IMR-90 (cell line): ENCODE measurements at regions not wholly inside any gene's neighbourhood (a gene's known extent, or its start where the extent isn't known, plus 50 kb on each side); places are given as distances from the start of the nearest gene placed in this dataset.

ENCODE experiments used
- ATAC-seq: fragments of 200-7000 bp; cut with Tn5 transposase; 2 replicates; pipeline ENCODE4 v1.9.1; 2020; ENCODE audit warnings: low read depth, mild to moderate bottlenecking, moderate library complexity
- BruUV-seq: library from RNA; stranded (reverse); fragments of 400-500 nt; replicated peaks from 2 replicates; lab custom pipeline; 2021; lab: Mats Ljungman, UMichigan
- CTCF ChIA-PET: fragments of 300-600 bp; formaldehyde crosslinking; extraction: SDS; loops from one replicate; lab custom pipeline; 2021; ENCODE audit warnings: antibody characterized with exemption; lab: Yijun Ruan, JAX
- POLR2A ChIA-PET: fragments of 300-600 bp; sonication (Branson Sonifier 250); formaldehyde crosslinking; loops from one replicate; lab custom pipeline; 2022; ENCODE audit warnings: antibody characterized with exemption; ENCODE audit not compliant: unreplicated experiment; lab: Charles Lee
- DNase-seq: peaks from one replicate; pipeline ENCODE4 v3.0.0; 2013
- H2AFZ ChIP-seq: replicated peaks from 2 replicates; pipeline ENCODE3; 2013; ENCODE audit warnings: low read length, mild to moderate bottlenecking; ENCODE audit not compliant: poor library complexity
- H2AK5ac ChIP-seq: 2 replicates; pipeline ENCODE4 v1.6.1; 2013; ENCODE audit warnings: low read depth, low read length, inconsistent platforms
- H2AK9ac ChIP-seq: replicated peaks from 2 replicates; pipeline ENCODE3; 2013; ENCODE audit warnings: mild to moderate bottlenecking, low read depth, low read length, moderate library complexity; ENCODE audit not compliant: poor library complexity
- H2BK120ac ChIP-seq: 2 replicates; pipeline ENCODE4 v1.6.1; 2013; ENCODE audit warnings: low read depth, low read length, inconsistent platforms
- H2BK15ac ChIP-seq: 3 replicates; pipeline ENCODE4 v1.6.1; 2013; ENCODE audit warnings: low read depth, low read length, inconsistent platforms
- H2BK20ac ChIP-seq: 2 replicates; pipeline ENCODE4 v1.6.1; 2013; ENCODE audit warnings: low read depth, mild to moderate bottlenecking, inconsistent platforms, low read length, moderate library complexity
- H2BK5ac ChIP-seq: 2 replicates; pipeline ENCODE4 v1.6.1; 2013; ENCODE audit warnings: mild to moderate bottlenecking, low read depth, low read length, inconsistent platforms; ENCODE audit not compliant: poor library complexity, severe bottlenecking
- H3K14ac ChIP-seq: replicated peaks from 2 replicates; pipeline ENCODE4 v1.6.1; 2013; ENCODE audit warnings: low read depth, low read length, inconsistent platforms
- H3K18ac ChIP-seq: 2 replicates; pipeline ENCODE4 v1.6.1; 2013; ENCODE audit warnings: low read depth, low read length, control low read depth
- H3K23ac ChIP-seq: 2 replicates; pipeline ENCODE4 v1.6.1; 2013; ENCODE audit warnings: low read depth, low read length, inconsistent platforms
- H3K27ac ChIP-seq: 2 replicates; pipeline ENCODE4 v1.5.1; 2013; ENCODE audit warnings: mild to moderate bottlenecking, control low read depth, low read length; ENCODE audit not compliant: insufficient read depth
- H3K27me3 ChIP-seq: 2 replicates; pipeline ENCODE4 v1.6.1; 2013; ENCODE audit warnings: low read length; ENCODE audit not compliant: control insufficient read depth, insufficient read depth
- H3K36me3 ChIP-seq: 2 replicates; pipeline ENCODE4 v1.6.1; 2013; ENCODE audit warnings: low read length, mixed read lengths; ENCODE audit not compliant: control insufficient read depth, insufficient read depth
- H3K4ac ChIP-seq: 2 replicates; pipeline ENCODE4 v1.6.1; 2013; ENCODE audit warnings: low read depth, low read length, inconsistent platforms
- H3K4me1 ChIP-seq: 2 replicates; pipeline ENCODE4 v1.6.1; 2013; ENCODE audit warnings: low read length, mixed read lengths; ENCODE audit not compliant: control insufficient read depth, insufficient read depth
- H3K4me2 ChIP-seq: 2 replicates; pipeline ENCODE4 v1.6.1; 2013; ENCODE audit warnings: low read depth, mild to moderate bottlenecking, control low read depth, low read length, moderate library complexity
- H3K4me3 ChIP-seq: 2 replicates; pipeline ENCODE4 v1.5.1; 2013; ENCODE audit warnings: low read depth, mild to moderate bottlenecking, control low read depth, low read length, moderate library complexity; ENCODE audit not compliant: insufficient read depth
- H3K56ac ChIP-seq: 2 replicates; pipeline ENCODE4 v1.6.1; 2013; ENCODE audit warnings: low read length, inconsistent platforms; ENCODE audit not compliant: insufficient read depth; ENCODE audit errors: extremely low read depth
- H3K79me1 ChIP-seq, 2 experiments: 2 replicates each; pipeline ENCODE4 v1.6.1; 2013; ENCODE audit warnings: low read length in 2 of 2, inconsistent platforms in 1 of 2, low read depth in 1 of 2
- H3K9ac ChIP-seq: 2 replicates; pipeline ENCODE4 v1.6.1; 2013; ENCODE audit warnings: low read depth, low read length, control low read depth
- H3K9me1 ChIP-seq: 2 replicates; pipeline ENCODE4 v1.6.1; 2013; ENCODE audit warnings: low read length, inconsistent platforms; ENCODE audit not compliant: insufficient read depth
- H3K9me3 ChIP-seq: 2 replicates; pipeline ENCODE4 v1.6.1; 2013; ENCODE audit warnings: low read length; ENCODE audit not compliant: control insufficient read depth, insufficient read depth
- H4K20me1 ChIP-seq: 2 replicates; pipeline ENCODE4 v1.6.1; 2013; ENCODE audit warnings: low read length, inconsistent platforms; ENCODE audit not compliant: insufficient read depth
- H4K5ac ChIP-seq: 2 replicates; pipeline ENCODE4 v1.6.1; 2013; ENCODE audit warnings: mild to moderate bottlenecking, low read depth, low read length, control low read depth
- H4K8ac ChIP-seq, 2 experiments: 2 replicates each; pipeline ENCODE4 v1.6.1; 2013; ENCODE audit warnings: low read depth in 2 of 2, low read length in 2 of 2, control low read depth in 1 of 2, inconsistent platforms in 1 of 2
- H4K91ac ChIP-seq: 2 replicates; pipeline ENCODE4 v1.6.1; 2013; ENCODE audit warnings: low read depth, low read length, inconsistent platforms; ENCODE audit not compliant: insufficient read depth
- BHLHE40 ChIP-seq: fragments of 150-350 bp; IDR thresholded peaks from 2 replicates; pipeline ENCODE4 v1.6.1; 2016; ENCODE audit warnings: mild to moderate bottlenecking, low read depth, low read length
- CEBPB ChIP-seq: IDR thresholded peaks from 2 replicates; pipeline ENCODE4 v1.6.1; 2012; ENCODE audit warnings: low read depth, low read length, improper control_type of control experiment
- CHD1 ChIP-seq: IDR thresholded peaks from 2 replicates; pipeline ENCODE4 v1.6.1; 2012; ENCODE audit warnings: low read depth, low read length, improper control_type of control experiment
- CTCF ChIP-seq: conservative IDR thresholded peaks from 2 replicates; pipeline ENCODE4 v1.5.1; 2012; ENCODE audit warnings: mild to moderate bottlenecking, low read depth, low read length, improper control_type of control experiment
- ELK1 ChIP-seq: fragments of 150-350 bp; IDR thresholded peaks from 2 replicates; pipeline ENCODE4 v1.6.1; 2016; ENCODE audit warnings: low read depth, mild to moderate bottlenecking, low read length, moderate library complexity, borderline replicate concordance
- FOS ChIP-seq: fragments of 150-350 bp; IDR thresholded peaks from 2 replicates; pipeline ENCODE4 v1.6.1; 2016; ENCODE audit warnings: low read depth, low read length
- MAFK ChIP-seq: IDR thresholded peaks from 2 replicates; pipeline ENCODE4 v1.6.1; 2012; ENCODE audit warnings: low read depth, low read length, improper control_type of control experiment
- MAZ ChIP-seq: IDR thresholded peaks from 2 replicates; pipeline ENCODE4 v1.6.1; 2012; ENCODE audit warnings: low read depth, mild to moderate bottlenecking, low read length, improper control_type of control experiment, moderate library complexity, borderline replicate concordance
- MXI1 ChIP-seq: IDR thresholded peaks from 2 replicates; pipeline ENCODE4 v1.6.1; 2012; ENCODE audit warnings: low read depth, mild to moderate bottlenecking, low read length, moderate library complexity, borderline replicate concordance
- NFE2L2 ChIP-seq: fragments of 150-350 bp; IDR thresholded peaks from 2 replicates; pipeline ENCODE4 v1.6.1; 2016; ENCODE audit warnings: low read depth, mild to moderate bottlenecking, low read length
- POLR2A ChIP-seq: IDR thresholded peaks from 2 replicates; pipeline ENCODE4 v1.6.1; 2012; ENCODE audit warnings: mild to moderate bottlenecking, low read depth, low read length
- RAD21 ChIP-seq: IDR thresholded peaks from 2 replicates; pipeline ENCODE4 v1.6.1; 2012; ENCODE audit warnings: low read length, improper control_type of control experiment
- RCOR1 ChIP-seq: IDR thresholded peaks from 2 replicates; pipeline ENCODE4 v1.6.1; 2012; ENCODE audit warnings: mild to moderate bottlenecking, low read length, improper control_type of control experiment; ENCODE audit not compliant: insufficient replicate concordance
- RFX5 ChIP-seq: IDR thresholded peaks from 2 replicates; pipeline ENCODE4 v1.8.0; 2012; ENCODE audit warnings: low read depth, mild to moderate bottlenecking, low read length, moderate library complexity
- SMC3 ChIP-seq: fragments of 150-350 bp; IDR thresholded peaks from 2 replicates; pipeline ENCODE4 v1.6.1; 2016; ENCODE audit warnings: low read depth, mild to moderate bottlenecking, antibody characterized with exemption, low read length, moderate library complexity
- USF2 ChIP-seq: fragments of 150-350 bp; IDR thresholded peaks from 2 replicates; pipeline ENCODE4 v1.6.1; 2017; ENCODE audit warnings: mild to moderate bottlenecking, antibody characterized with exemption, low read length, low read depth
- WGBS, 2 experiments: methylation state at CpG; one replicate each; pipeline versions ENCODE4 v1.1.5 to v1.1.7; 2013; ENCODE audit warnings: missing lambda C conversion rate in 2 of 2; ENCODE audit not compliant: insufficient read length in 1 of 2; ENCODE audit errors: extremely low coverage in 2 of 2; 5-methylcytosine and 5-hydroxymethylcytosine counted together
- dilution Hi-C: fragments of 300-500 bp; cut with HindIII; formaldehyde crosslinking; loops from one replicate; pipeline ENCODE4 v1.14.3; 2018; ENCODE audit warnings: low sequenced_read_pairs; ENCODE audit not compliant: unreplicated experiment
- in situ Hi-C: fragments of 300-500 bp; cut with MboI; formaldehyde crosslinking; loops from 3 replicates; pipeline ENCODE4 v1.14.3; 2019; ENCODE audit warnings: low sequenced_read_pairs, inconsistent platforms, mixed read lengths
- intact Hi-C: fragments of 100-400 bp; cut with micrococcal nuclease; formaldehyde crosslinking; loops from 2 replicates; pipeline ENCODE4 v1.10.0; 2022

GRCh38 chr21:28159396-28159795 lies 833.3 kb downstream of the LTN1 start:
- Histone ChIP-seq H2AK9ac (no peak overlapping the region), H3K9me3 (no peaks in the 10 kb centered on the region), H2AFZ (no peak overlapping the region), H3K36me3 (no peaks in the 10 kb centered on the region), H3K9ac (no peak overlapping the region), H2BK5ac (no peak overlapping the region), H2BK15ac (0 out of 3 replicates have a peak overlapping the region, but pooled peaks have one; percentile 23), H3K4me3 (no peak overlapping the region), H3K9me1 (no peaks in the 10 kb centered on the region), H3K4me1 (peaks cover 4% of the 10 kb centered on the region; the same call in 1 of the 2 replicates), H3K27ac (no peak overlapping the region), H3K18ac (no peak overlapping the region; the same call in 1 of the 2 replicates), H3K23ac (no peak overlapping the region), H3K27me3 (no peaks in the 10 kb centered on the region), H4K20me1 (no peaks in the 10 kb centered on the region), H3K4ac (0 out of 2 replicates have a peak overlapping the region, but pooled peaks have one; percentile 42), H3K4me2 (no peak overlapping the region), H2BK20ac (0 out of 2 replicates have a peak overlapping the region, but pooled peaks have one; percentile 27), H3K56ac (no peak overlapping the region), H4K91ac (no peak overlapping the region), H3K14ac (no peak overlapping the region), H4K5ac (peak overlapping the region; percentile 51; the same call in 1 of the 2 replicates), H3K79me1 (no peaks in the 10 kb centered on the region), H4K8ac (no peak overlapping the region), H2AK5ac (no peak overlapping the region), H2BK120ac (peak overlapping the region; percentile 40; the same call in 1 of the 2 replicates)
- ChIA-PET CTCF (no interaction called here), POLR2A (no interaction called here)
- dilution Hi-C loops (no loop called here), in situ Hi-C loops (no loop called here), intact Hi-C loops (no loop called here)
- no TSS peak for BruUV-seq
- no peak for DNase-seq
- no peak for TF ChIP-seq USF2
- no peak for TF ChIP-seq CHD1
- TF ChIP-seq RCOR1: no peak
- TF ChIP-seq RAD21: no peak
- no peak for TF ChIP-seq CEBPB
- TF ChIP-seq RFX5: no peak
- no peak for TF ChIP-seq CTCF
- no peak for TF ChIP-seq MAZ
- TF ChIP-seq FOS: no peak
- no peak for TF ChIP-seq MAFK
- TF ChIP-seq POLR2A: no peak
- TF ChIP-seq MXI1: no peak
- TF ChIP-seq BHLHE40: no peak
- TF ChIP-seq SMC3: no peak
- no peak for TF ChIP-seq ELK1
- no peak for TF ChIP-seq NFE2L2
- ATAC-seq: no peak
- WGBS, 2 experiments: no CpG with 5 or more reads among the region's 3 CpGs
